Glomerular visceral epithelial cell (primary cell): ENCODE measurements at regions not wholly inside any gene's neighbourhood (a gene's known extent, or its start where the extent isn't known, plus 50 kb on each side); places are given as distances from the start of the nearest gene placed in this dataset.
"Not testable (repeated sequence)": the region's sequence is repeated elsewhere in the genome, so short reads cannot be mapped to it uniquely, and the experiment has no call there.

ENCODE experiments used
- DNase-seq: peaks from one replicate; pipeline ENCODE4 v3.0.0-alpha.2; 2016; ENCODE audit errors: extremely low spot score

DNA sequence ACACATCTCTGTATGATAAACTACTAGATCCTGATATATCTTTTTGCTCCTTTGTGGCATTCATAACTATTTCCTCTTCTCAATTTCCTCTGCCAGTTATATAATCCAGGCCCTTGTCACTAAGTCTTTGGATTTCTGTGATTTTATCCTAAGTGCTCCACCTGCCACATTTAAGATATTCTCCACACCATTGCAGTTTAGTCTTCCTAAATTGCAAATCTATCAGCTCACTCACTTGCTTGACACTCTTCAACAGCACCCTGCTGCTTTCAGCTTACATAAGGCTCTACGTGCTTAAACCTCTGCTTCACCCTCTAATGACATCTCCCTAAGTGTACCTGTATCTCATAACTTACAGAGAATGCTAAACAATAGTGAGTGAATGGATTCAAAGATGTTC lies 1032.2 kb upstream of the SEL1L start:
- no peak for DNase-seq

DNA sequence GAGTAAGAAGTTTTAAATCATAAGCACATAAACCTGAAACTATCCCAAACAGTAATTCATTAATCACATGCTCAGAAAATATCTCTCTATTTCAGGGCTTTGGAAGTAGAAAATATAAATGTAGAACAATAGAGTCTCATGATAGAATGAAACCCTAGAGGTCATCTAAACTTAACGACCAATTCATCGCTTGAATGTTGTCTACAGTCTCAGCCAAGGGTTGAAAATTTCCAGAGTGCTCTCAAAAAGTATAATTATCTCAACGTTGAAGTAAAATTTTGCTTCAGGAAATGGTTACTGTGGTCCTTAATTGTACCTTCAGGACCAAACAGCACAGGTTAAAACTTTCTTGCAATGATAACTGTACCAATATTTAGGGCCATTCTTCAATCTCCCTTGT lies 1053.6 kb upstream of the SEL1L start:
- no peak for DNase-seq

DNA sequence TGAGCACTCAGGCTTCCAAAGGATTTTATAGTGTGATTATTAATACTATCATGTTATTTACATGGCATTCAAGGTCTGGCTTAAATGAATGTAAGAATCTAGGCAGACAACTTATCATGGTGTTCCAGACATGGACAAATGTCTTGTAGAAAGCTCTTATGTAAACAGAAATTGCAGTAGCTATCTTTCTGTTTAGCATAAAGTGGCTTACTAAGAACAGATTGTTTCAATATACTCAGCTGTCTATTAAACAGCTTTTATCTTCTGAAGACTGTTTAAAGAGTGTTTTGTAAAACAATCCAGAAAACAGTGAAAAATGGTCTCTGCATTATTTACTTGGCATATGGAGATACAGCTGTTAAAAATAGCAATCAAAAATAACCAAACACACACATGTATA lies 1061.8 kb upstream of the SEL1L start:
- no peak for DNase-seq

DNA sequence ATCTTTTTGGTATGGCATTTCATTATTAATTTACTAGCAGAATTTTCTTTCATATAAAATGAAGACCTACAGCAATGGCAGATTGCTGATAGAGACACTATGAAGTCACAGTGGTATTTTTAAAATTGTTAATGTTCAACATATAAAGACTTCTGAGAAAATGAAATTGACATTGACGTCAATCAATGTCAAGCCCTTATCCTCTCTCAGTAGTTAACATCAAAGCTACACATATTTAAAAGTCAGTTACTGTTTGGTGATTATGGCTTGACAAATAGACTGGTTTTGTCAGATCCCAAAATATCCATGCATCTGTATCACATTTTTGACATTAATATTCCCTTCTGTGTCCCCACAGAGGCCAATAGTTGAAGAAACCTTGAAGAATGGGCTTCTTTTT lies 1069.1 kb upstream of the SEL1L start:
- DNase-seq, result no peak

DNA sequence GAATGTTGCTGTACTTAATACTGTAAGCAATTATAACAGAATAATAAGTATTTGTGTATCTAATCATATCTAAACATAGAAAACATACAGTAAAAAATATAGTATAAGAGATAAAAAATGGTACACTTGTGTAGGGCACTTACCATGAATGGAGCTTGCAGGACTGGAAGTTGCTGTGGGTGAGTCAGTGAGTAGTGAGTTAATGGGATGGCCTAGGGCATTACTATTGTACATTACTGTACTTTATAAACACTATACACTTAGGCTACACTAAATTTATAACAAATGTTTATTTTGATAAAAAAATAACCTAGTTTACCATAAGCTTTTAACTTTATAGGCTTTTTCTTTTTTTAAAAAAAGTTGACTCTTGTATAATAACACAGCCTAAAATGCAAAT lies 1071.2 kb upstream of the SEL1L start:
- DNase-seq, result no peak

DNA sequence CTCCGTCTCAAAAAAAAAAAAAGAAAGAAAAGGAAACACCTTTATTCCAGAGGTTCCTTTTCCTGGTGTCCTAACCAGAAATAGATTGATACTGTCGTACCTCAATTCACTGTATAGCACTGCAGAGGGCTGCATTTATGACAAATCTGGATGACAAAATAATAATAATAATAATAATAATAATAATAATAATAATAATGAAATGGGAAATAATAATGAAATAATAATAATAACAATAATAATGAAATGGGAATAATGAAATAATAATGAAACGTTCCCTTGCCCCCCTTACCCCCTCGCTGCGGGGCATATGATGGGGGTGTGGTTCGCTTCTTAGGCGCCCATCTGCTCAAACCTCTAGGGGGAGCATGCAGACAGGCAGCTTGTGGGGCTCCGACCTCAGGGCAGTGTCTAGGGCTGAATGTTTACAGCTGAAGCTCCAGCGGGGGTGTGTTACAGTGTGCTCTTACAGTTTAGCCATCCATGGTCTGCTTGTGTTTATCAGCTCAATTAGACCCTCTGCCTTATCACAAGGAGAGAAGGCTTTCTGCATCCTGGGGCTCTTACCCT lies 1088.3 kb upstream of the SEL1L start:
- no peak for DNase-seq

DNA sequence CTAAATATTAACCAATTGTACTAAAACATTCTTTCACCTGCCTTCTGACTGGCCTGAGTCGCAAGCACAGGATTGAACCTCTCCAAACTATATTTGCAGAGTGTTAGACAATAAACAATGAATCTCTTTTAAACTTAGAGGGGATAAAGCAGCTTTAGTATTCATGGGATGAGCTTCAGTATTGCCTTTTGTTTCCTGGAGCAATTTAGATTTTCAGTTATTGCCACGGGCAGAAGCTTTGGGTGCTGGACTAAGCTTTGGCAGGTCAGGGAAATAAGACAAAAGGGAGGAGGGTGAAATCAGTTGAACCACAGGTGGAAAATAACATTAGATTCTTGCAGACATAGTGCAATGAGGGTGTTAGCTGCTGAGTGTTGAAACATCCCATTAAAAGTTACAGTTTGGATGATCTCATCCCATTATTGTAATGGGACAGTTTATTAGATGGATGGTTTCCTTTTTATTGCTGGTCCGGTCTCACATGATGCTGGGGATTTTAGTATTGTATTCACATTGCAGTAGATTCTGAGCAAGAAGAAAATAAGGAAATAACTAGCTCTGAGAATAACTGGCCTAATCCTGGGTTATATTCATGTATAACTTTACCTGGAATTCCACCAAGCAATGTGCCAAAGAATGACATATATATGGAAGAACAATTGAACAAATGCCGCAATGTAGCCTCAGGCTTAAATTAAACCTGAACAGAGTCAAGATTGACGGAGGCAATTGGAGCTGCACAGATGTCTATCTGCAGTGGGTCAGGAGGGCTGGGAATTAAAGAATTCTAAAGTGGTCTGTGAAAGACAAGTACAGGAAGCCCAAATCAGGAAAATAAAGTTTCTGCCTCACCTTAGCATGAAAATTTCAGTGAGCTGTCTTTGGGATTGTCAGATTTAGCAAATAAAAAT lies 1092.8 kb upstream of the SEL1L start:
- no peak for DNase-seq

DNA sequence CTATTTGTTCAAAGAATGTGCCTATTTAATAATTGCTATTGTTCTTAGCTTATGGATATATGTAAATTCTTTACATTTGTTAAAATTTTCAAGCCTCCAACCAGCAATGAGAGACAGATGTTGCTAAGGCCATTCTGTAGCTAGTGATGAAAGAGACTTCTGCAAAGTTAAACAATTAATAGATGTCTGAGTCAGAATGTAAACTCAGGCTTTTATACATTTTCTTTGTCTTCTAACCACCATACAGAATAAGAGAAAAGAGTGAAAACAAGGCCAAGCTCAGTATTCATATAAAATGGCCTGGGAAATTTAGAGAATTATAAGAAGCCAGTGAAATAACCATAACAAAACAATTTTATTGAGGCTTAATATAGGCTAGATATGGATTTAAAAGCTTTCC lies 1102.3 kb upstream of the SEL1L start:
- no peak for DNase-seq

DNA sequence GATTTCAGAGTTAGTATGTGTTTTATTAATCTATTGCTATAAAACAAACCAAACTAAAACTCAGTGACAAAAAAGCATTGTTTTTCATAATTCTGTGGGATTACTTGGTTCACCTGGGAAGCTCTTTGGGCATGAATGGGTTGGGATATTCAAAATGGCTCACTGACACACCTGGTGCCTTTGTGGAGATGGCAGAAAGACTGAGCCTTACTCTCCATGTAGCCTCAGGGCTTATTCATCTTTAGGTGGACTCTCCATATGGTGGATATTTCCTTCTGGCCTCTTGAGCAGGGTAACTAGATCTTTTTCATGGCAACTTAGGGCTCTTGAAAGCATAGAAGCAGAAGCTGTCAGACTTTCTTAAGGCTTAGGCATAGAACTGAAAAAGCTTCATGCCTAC lies 1102.8 kb upstream of the SEL1L start:
- DNase-seq, result no peak

DNA sequence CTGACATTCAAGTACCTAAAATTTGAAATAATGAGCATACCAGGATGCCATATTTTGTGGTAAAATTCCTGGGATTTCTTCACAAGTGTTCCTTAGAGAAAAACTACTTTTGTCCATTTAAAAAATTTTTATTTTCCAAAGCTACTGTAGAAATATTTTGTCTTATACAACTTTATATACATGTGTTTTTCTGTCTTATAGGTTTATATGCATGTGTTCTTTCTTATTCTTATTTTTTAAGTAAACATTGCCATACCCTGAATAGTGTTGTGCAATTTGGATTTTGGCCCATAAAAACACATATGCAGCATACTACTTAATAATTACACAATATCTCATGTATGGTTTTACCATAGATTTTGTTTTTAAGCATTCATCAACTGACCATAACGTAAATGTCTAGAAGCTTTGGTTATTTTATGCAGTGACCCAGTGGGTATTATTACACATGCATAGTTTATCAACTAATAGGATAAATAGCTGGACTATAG lies 1107.4 kb upstream of the SEL1L start:
- no peak for DNase-seq

DNA sequence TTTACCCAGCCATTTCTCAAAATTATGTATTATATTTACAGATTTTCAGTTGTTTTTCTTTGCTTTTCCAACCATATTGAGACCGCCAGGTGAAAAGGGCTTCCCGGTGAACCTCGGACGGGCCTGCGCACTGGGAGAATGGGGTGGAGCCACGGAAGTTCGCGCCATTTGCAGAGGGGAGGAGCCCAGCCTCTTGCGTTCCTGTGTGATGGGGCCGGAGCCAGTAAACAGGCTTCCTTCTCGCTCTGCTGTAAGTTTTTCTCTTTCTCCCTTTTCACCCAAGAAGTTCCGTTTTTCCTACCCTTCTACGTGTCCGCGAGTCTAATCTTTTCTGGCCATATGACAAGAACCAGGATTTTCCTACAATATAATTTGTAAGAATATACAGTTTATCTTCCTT lies 1108.8 kb upstream of the SEL1L start:
- DNase-seq, result no peak

DNA sequence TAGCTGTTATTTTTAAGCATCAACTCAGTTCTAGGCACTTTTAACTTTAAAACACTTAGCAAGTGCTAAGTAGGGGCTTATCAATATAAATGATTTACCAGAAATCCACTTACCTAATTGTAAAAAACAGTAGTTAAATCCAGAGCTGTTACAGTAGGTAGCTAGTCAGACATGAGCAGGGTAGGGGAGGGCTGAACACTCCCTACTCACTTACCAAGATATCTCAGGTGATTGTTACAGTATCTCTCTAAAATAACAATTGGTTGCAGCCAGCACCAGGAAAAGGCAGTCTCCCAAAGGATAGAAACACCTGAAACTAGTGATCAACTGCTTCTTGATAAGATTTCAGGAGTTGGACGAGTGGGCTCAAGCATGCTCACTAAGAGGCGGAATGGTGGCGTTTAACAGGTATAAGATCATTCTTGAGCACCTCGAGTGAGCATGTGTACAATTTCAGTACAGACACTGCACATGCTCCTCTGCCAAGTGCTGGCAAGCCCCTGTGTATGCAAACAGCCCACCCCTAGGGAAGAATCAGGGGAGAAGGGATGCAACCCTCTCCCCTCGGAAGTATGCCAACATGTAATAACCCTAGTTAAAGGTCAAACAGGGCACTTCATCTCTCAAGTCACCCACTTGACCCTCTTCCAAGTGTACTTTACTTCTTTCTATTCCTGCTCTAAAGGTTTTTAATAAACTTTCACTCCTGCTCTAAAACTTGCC lies 1113.6 kb upstream of the SEL1L start:
- DNase-seq, result no peak

DNA sequence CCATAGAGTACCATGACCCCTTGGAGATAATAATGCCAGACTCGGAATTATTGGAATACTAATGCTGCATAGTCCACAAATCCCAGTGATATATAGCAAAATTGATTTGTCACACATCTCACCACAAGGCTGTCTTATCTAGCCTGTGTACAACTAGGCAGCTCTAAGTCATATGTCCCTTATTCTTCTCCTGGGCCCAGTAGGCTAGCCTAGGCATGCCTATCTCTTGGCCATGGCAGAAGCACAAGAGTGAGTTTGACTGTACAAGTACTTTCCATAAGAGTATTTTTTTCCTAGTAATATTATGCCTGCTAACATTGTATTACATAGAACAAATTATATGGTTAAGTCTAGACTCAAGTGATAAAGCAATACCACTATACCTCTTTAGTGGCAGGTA lies 1122.1 kb upstream of the SEL1L start:
- DNase-seq, result no peak

DNA sequence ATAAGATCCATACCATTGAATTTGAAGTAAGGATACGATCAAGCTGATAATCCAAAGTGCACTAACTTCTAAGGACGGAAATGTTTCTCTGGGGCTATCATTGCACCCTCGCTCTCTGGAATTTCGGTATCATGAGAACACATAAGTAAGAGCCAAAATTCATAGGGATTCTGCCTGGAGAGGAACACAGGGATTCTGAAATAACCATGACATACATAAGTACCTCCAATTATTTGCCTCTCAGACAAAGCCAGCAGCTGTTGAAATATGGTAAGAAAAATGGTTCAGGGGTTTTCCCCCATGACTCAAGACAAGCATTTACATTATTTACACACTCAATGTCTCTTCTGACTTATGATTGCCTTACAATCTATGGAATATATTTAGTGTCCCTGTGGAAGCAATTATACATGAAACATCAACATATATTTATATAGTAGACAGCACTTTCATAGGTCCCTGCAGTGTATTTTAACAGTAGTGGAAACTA lies 1123.6 kb upstream of the SEL1L start:
- no peak for DNase-seq

DNA sequence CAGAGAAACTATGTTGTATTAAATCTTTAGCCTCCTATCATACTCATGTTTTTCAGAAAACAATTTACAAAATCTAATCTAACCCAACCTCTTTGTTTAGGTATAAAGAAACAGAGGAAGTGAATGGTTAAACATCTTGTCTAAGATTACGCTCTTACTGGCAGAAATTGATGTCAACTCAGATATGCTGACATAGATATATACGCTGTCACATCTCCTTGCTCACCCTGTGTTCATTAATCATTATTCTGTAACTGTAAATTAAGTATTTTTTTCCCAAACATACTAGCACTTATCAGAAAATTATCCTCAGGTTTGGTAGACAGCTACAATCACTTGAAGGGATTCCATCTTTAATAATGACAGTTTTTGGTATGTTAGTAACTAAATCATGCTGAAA lies 1127.6 kb upstream of the SEL1L start:
- DNase-seq, result no peak

DNA sequence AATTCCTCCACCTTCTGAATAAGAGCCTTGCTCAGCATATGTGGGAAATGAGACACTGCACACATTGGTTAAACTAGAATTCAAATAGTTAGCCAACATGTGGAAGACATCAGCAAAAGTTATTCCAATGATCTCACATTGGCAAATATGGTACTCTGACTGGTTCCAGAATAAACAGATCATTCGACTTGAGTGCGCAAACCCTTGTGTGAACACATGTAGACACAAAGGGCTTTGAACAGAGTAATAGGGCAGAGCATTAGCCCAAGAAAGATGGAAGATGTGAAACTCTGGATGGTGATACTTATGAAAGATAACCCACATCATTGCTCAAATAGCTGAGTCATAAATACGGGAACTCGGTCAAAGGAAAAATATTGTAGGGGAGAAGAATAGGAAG lies 1133.4 kb upstream of the SEL1L start:
- no peak for DNase-seq

DNA sequence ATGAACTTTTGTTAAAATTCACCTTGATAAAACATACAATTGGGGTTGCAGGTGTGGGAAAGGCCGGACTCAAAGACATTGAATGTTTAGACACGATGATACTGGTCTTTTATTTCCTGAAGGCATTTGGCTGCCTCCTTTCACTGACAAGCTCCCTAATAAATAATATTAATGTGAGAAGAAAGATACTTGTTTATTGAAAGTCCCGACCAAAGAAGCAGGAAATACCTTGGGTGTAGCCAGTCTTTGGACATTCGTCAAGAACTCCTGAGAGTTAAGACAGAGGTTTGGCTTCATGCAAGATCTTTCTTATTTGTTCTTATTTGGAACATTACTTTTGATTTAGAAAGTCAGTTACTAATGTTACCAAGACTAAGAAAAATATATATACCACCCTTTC lies 1133.8 kb upstream of the SEL1L start:
- DNase-seq, result no peak

DNA sequence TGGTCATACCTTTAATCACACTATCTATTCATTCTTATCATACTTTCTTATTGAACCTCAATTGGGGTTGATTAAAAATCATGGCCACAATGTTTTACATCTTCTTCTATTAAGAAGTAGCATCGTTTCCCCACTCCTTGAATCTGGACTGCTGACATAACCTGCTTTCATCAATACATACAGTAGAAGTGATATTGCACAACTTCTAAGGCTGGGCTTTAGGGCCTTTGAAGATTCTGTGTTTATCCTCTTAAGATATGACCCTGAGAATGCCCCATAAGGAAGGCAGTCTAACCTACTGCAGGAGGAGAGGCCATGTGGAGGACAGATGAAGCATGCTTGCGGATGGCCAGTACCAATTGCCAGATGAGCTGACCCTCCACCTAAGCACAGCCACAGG lies 1142.8 kb upstream of the SEL1L start:
- DNase-seq, result no peak

DNA sequence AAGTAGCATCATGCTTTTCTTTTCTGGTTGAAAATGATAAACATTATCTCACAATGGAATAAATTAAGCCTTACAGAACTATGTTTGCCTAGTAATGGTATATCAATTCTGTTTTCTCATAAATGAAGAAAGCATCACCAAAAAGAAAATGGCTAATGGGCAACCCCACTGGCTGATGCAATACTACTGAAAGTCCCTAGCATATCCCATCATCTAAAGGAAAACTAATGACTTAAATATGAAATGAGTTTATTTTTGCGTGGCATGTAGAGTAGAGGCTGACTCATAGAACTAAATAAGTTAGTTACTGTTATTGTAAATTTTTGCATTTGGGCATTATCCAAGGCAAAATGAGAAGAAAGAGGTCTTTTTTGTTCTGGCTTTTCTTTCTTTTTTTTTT lies 1156.3 kb upstream of the SEL1L start:
- DNase-seq, result no peak

DNA sequence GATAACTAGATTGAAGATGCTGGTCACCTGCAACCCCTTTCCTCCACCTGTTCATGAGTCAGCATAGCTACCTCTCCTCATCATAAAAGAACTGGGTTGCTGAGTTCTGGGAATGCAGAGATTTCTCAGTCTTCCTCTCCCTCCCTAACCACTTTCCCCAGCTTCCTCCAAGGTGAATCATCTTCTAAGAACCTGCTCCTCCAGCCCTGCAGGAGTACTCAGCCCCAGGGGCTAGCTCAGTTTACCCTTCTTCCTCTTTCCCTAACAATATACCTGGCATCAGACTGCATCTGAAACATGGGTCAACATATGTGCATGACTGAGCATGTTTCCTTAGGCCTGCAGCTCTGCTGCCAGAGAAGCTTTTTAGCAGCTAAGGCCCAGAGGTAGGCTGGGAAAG lies 1157.5 kb upstream of the SEL1L start:
- not testable (repeated sequence) for DNase-seq

DNA sequence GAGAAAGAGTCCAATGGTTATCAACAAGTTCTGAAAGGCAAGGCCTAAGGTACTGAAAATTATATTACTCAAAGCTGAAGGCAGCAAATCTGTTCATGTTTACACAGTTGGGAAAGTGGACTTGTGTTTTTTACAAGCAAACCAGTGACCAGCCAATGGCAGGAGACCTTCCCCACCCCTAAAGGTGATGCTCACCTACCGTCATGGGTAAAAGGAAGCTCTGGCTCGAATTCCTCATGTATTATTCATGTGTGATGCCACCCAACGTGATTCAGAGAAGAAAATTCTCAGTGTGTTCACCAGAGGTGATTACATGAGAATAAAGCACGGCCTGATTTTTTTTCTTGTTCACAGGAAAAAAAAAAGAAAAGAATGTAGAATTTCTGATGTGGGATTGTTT lies 1161.2 kb upstream of the SEL1L start:
- no peak for DNase-seq

DNA sequence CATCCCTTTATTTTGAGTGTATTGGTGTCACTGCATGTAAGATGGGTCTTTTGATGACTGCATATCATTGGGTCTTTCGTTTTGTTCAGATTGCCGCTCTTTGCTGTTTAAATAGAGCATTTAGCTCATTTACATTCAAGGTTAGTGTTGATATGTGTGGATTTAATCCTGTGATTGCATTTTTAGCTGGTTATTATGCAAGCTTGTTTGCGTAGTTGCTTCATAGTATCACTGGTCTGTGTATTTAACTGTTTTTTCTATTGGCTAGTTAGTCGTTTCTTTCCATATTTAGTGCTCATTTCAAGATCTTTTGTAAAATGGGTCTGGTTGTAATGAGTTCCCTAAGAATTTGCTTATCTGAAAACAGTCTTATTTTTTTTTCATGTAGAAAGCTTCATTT lies 1170.6 kb upstream of the SEL1L start:
- no peak for DNase-seq
